Nephron (organoid): ENCODE measurements at regions not wholly inside any gene's neighbourhood (a gene's known extent, or its start where the extent isn't known, plus 50 kb on each side); places are given as distances from the start of the nearest gene placed in this dataset.

ENCODE experiments used
- H3K27ac Mint-ChIP-seq, 3 experiments: 2 replicates each; pipeline ENCODE4 v1.8.0; 2020; ENCODE audit warnings: mixed read lengths in 3 of 3, mild to moderate bottlenecking in 2 of 3, moderate library complexity in 1 of 3
- H3K27me3 Mint-ChIP-seq: 2 replicates; pipeline ENCODE4 v1.8.0; 2021; ENCODE audit warnings: low read depth, mild to moderate bottlenecking, moderate library complexity, mixed read lengths
- H3K36me3 Mint-ChIP-seq: 2 replicates; pipeline ENCODE4 v1.8.0; 2020; ENCODE audit warnings: low read depth, mixed read lengths
- H3K4me1 Mint-ChIP-seq: 2 replicates; pipeline ENCODE4 v1.8.0; 2020; ENCODE audit warnings: mixed read lengths
- H3K4me3 Mint-ChIP-seq, 3 experiments: 2 replicates each; pipeline ENCODE4 v1.8.0; 2020; ENCODE audit warnings: mild to moderate bottlenecking in 3 of 3, mixed read lengths in 3 of 3, moderate library complexity in 2 of 3
- H3K9me3 Mint-ChIP-seq: 2 replicates; pipeline ENCODE4 v1.8.0; 2020; ENCODE audit warnings: mixed read lengths
- CTCF ChIP-seq, 3 experiments: fragments of 200-600 bp; sonication (generic); IDR thresholded peaks; one replicate each; pipeline ENCODE4 v1.5.0; 2021; ENCODE audit warnings: antibody characterized with exemption in 3 of 3; ENCODE audit not compliant: unreplicated experiment in 3 of 3

- Mint-ChIP-seq H3K36me3 (no peaks in the 10 kb centered on the region), H3K9me3 (peaks cover 18% of the 10 kb centered on the region), H3K4me3 (no peak overlapping the region), H3K27ac (no peak overlapping the region), H3K27me3 (no peaks in the 10 kb centered on the region), H3K4me1 (no peaks in the 10 kb centered on the region)
- no peak for TF ChIP-seq CTCF (IDR thresholded peaks at IDR 0.05; ENCODE audit: unreplicated experiment in 3 of 3)
Measured at GRCh38 chr6:14372734-14373489, 255.3 kb downstream of the CD83 start.

- Mint-ChIP-seq H3K4me1 (no peaks in the 10 kb centered on the region), H3K27me3 (no peaks in the 10 kb centered on the region), H3K27ac (no peak overlapping the region), H3K9me3 (peaks cover 21% of the 10 kb centered on the region), H3K36me3 (no peaks in the 10 kb centered on the region), H3K4me3 (no peak overlapping the region)
- no peak for TF ChIP-seq CTCF (IDR thresholded peaks at IDR 0.05; ENCODE audit: unreplicated experiment in 3 of 3)
Measured at GRCh38 chr6:14373648-14374437, 256.3 kb downstream of the CD83 start.

- H3K4me1 Mint-ChIP-seq: peaks cover 6% of the 10 kb centered on the region
- H3K4me3 Mint-ChIP-seq: no peak overlapping the region
- no peak for TF ChIP-seq CTCF (IDR thresholded peaks at IDR 0.05; ENCODE audit: unreplicated experiment in 3 of 3)
- H3K27ac Mint-ChIP-seq: peak overlapping the region in 1 of 3 experiments; percentile 15
- H3K9me3 Mint-ChIP-seq: peaks cover 21% of the 10 kb centered on the region
- no peaks in the 10 kb centered on the region for H3K36me3 Mint-ChIP-seq
- H3K27me3 Mint-ChIP-seq: peaks cover 4% of the 10 kb centered on the region
Measured at GRCh38 chr6:14375930-14376329, 258.4 kb downstream of the CD83 start.

GRCh38 chr6:14379568-14379967 is 262.0 kb downstream of the CD83 start:
- Mint-ChIP-seq H3K4me3 (no peak overlapping the region), H3K27ac (no peak overlapping the region), H3K27me3 (peaks cover 12% of the 10 kb centered on the region), H3K36me3 (no peaks in the 10 kb centered on the region), H3K4me1 (peaks cover 16% of the 10 kb centered on the region), H3K9me3 (peaks cover 12% of the 10 kb centered on the region)
- TF ChIP-seq CTCF (IDR thresholded peaks at IDR 0.05; ENCODE audit: unreplicated experiment in 3 of 3): no peak

- Mint-ChIP-seq H3K27ac (peak overlapping the region in 1 of 3 experiments; percentile 42), H3K36me3 (no peaks in the 10 kb centered on the region), H3K4me3 (no peak overlapping the region), H3K9me3 (peaks cover 12% of the 10 kb centered on the region), H3K4me1 (peaks cover 16% of the 10 kb centered on the region), H3K27me3 (peaks cover 12% of the 10 kb centered on the region)
- TF ChIP-seq CTCF (IDR thresholded peaks at IDR 0.05; ENCODE audit: unreplicated experiment in 3 of 3): no peak
Measured at GRCh38 chr6:14380086-14380820, 262.7 kb downstream of the CD83 start.
